IPS DF 6.9 (cell line): ENCODE measurements at regions not wholly inside any gene's neighbourhood (a gene's known extent, or its start where the extent isn't known, plus 50 kb on each side); places are given as distances from the start of the nearest gene placed in this dataset.

Source experiments
- DNase-seq: peaks from one replicate; pipeline ENCODE4 v3.0.0-alpha.2; 2013; ENCODE audit warnings: low read depth, low spot score
- H3K27ac ChIP-seq: one replicate; pipeline ENCODE4 v1.5.1; 2013; ENCODE audit warnings: low read length, control low read depth
- H3K27me3 ChIP-seq: 2 replicates; pipeline ENCODE4 v1.6.1; 2013; ENCODE audit warnings: mild to moderate bottlenecking, low read length; ENCODE audit not compliant: control insufficient read depth, insufficient read depth
- H3K36me3 ChIP-seq: 2 replicates; pipeline ENCODE4 v1.6.1; 2013; ENCODE audit warnings: low read length; ENCODE audit not compliant: control insufficient read depth, insufficient read depth
- H3K4me1 ChIP-seq: 2 replicates; pipeline ENCODE4 v1.6.1; 2013; ENCODE audit warnings: low read length; ENCODE audit not compliant: control insufficient read depth, insufficient read depth
- H3K4me3 ChIP-seq: 2 replicates; pipeline ENCODE4 v1.5.1; 2013; ENCODE audit warnings: mild to moderate bottlenecking, low read length
- H3K9me3 ChIP-seq: 2 replicates; pipeline ENCODE4 v1.6.1; 2013; ENCODE audit warnings: low read length, inconsistent platforms; ENCODE audit not compliant: control insufficient read depth, insufficient read depth
- WGBS: extraction: QIAGEN DNeasy Blood & Tissue Kit; methylation state at CpG from one replicate; pipeline ENCODE4 v1.1.7; 2013; ENCODE audit warnings: mixed read lengths, missing lambda C conversion rate; ENCODE audit not compliant: insufficient read length, insufficient coverage; 5-methylcytosine and 5-hydroxymethylcytosine counted together

- H3K27me3 ChIP-seq, result no peaks in the 10 kb centered on the region
- H3K27ac ChIP-seq, result no peak overlapping the region
- WGBS, result no CpG with 5 or more reads among the region's 2 CpGs
- H3K36me3 ChIP-seq, result no peaks in the 10 kb centered on the region
- no peaks in the 10 kb centered on the region for H3K9me3 ChIP-seq
- no peak for DNase-seq
- H3K4me3 ChIP-seq, result no peak overlapping the region
- H3K4me1 ChIP-seq, result no peaks in the 10 kb centered on the region
Measured at GRCh38 chr15:93250209-93250608, 161.2 kb upstream of the RGMA start.

DNA sequence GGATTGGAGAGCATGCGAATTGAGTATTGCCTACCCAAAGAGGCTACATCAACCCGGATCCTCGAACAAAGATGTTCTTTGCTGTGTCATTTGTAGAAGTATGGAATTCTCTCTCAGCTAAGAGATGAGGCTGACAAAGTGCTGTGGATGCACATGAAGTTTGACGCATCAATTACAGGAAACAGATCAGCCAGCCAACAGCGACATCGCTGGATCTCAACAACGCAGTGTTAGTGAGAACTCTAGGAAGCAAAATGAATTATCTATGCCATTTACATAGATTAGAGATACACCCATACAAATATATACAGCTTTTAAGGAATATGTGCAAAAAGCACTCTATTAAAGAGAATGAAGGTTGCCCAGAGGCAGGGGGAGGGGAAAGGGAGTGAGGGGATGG is 160.6 kb upstream of the RGMA start:
- WGBS, result no CpG with 5 or more reads among the region's 7 CpGs
- H3K9me3 ChIP-seq, result no peaks in the 10 kb centered on the region
- no peaks in the 10 kb centered on the region for H3K27me3 ChIP-seq
- DNase-seq, result no peak
- H3K4me3 ChIP-seq, result no peak overlapping the region
- no peaks in the 10 kb centered on the region for H3K36me3 ChIP-seq
- H3K27ac ChIP-seq, result no peak overlapping the region
- no peaks in the 10 kb centered on the region for H3K4me1 ChIP-seq

DNA sequence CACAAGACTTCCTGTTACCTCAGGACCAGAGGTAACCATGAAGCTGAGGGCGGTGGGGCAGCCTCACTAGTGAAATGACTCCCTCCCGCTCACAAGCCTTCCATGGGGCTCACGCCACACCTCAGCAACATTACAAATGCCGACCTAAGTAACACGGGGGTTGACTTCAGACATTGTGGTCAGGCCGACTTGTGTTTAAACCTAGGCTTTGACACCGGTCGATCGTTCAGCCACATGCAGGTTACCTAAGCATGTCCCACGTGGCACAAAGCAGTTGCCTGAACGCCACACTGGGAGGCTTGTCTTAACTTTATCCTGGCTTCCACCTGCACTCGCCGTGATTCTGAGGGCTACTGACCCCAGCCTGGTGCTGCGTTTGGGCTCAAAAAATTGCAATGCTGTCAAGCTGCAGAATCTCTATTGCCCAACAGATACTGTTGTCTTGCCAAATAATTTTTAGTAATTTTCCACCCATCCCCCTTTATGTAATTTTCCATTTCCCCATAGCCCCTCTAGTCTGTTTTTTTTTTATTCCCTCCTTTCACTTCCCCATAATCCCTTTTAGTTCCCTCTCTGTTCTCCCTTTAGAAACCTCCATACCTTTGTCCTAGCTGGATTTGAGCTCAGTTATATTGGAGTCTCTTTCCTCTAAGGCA is 158.6 kb upstream of the RGMA start:
- Histone ChIP-seq H3K4me1 (no peaks in the 10 kb centered on the region), H3K36me3 (no peaks in the 10 kb centered on the region), H3K27ac (no peak overlapping the region), H3K4me3 (no peak overlapping the region), H3K9me3 (no peaks in the 10 kb centered on the region), H3K27me3 (no peaks in the 10 kb centered on the region)
- DNase-seq, result no peak
- no CpG with 5 or more reads among the region's 14 CpGs for WGBS

DNA sequence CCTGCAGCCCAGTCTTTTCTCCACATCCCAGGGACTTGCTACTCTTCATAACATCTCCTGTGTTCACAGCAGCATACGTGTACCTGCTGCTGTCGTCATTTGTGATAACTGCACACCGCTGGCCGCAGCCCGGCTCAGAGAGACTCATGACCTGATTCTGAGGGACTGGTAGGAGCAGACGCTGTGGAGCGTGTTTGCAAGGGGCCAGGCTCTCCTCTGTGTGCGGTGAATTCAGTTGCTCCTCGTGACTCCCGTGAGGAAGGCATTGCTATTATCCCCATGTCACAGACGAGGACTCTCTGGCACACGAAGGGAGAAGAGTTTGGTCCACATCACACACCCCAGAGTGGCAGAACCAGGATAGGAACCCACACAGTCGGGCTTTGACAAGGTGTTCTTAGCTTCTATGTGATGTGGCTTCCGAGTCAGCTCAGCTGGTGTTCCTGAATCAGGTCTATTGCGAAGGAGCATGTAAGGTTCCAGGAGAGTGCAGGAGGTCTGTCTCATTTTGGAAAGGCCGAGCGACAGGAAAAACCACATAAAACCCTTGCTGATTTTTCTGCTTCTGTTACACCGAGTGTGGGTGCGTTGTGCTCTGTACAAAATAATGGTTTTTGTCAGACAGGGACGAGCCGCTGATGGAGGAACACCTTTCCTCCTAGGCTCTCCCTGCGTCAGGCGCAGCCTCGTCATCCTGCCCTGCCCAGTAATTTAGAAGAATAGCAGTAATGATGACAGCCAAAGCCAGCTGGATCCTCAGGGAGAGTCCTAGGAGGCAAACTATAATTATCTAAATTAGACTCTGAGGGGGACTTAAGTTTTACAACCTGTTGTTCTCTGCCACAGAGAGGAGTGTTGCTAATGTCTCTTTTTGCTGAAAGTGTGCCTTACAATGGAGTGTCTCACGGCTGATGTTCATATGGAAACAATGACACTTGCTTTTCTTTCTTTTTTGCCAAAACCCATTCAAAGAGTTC is 157.5 kb upstream of the RGMA start:
- peaks cover 3% of the 10 kb centered on the region; the same call in 1 of the 2 replicates for H3K4me1 ChIP-seq
- no peaks in the 10 kb centered on the region for H3K27me3 ChIP-seq
- H3K9me3 ChIP-seq, result no peaks in the 10 kb centered on the region
- no peak overlapping the region for H3K27ac ChIP-seq
- H3K4me3 ChIP-seq, result no peak overlapping the region
- no peak for DNase-seq
- H3K36me3 ChIP-seq, result no peaks in the 10 kb centered on the region
- no CpG with 5 or more reads among the region's 25 CpGs for WGBS

- WGBS, result no CpG with 5 or more reads among the region's 5 CpGs
Measured at GRCh38 chr15:93245661-93246042, 156.6 kb upstream of the RGMA start.

GRCh38 chr15:93244696-93245660 is 156.0 kb upstream of the RGMA start:
- no peaks in the 10 kb centered on the region for H3K9me3 ChIP-seq
- no peak for DNase-seq
- peaks cover 3% of the 10 kb centered on the region for H3K4me1 ChIP-seq
- no peak overlapping the region for H3K4me3 ChIP-seq
- H3K27me3 ChIP-seq, result no peaks in the 10 kb centered on the region; the same call in 1 of the 2 replicates
- no CpG with 5 or more reads among the region's 26 CpGs for WGBS
- H3K36me3 ChIP-seq, result no peaks in the 10 kb centered on the region
- no peak overlapping the region for H3K27ac ChIP-seq

More at GRCh38 chr15:93245661-93246042, 156.6 kb upstream of the RGMA start:
- Histone ChIP-seq H3K27me3 (no peaks in the 10 kb centered on the region; the same call in 1 of the 2 replicates), H3K27ac (no peak overlapping the region), H3K9me3 (no peaks in the 10 kb centered on the region), H3K4me3 (no peak overlapping the region), H3K4me1 (peaks cover 3% of the 10 kb centered on the region), H3K36me3 (no peaks in the 10 kb centered on the region)
- no peak for DNase-seq

- Histone ChIP-seq H3K4me3 (no peak overlapping the region), H3K9me3 (no peaks in the 10 kb centered on the region), H3K36me3 (no peaks in the 10 kb centered on the region), H3K27me3 (no peaks in the 10 kb centered on the region; the same call in 1 of the 2 replicates), H3K27ac (no peak overlapping the region), H3K4me1 (peaks cover 3% of the 10 kb centered on the region)
- WGBS, result 100% methylated on average over 4 of the region's 9 CpGs
- no peak for DNase-seq
Measured at GRCh38 chr15:93243573-93243972, 154.6 kb upstream of the RGMA start.

DNA sequence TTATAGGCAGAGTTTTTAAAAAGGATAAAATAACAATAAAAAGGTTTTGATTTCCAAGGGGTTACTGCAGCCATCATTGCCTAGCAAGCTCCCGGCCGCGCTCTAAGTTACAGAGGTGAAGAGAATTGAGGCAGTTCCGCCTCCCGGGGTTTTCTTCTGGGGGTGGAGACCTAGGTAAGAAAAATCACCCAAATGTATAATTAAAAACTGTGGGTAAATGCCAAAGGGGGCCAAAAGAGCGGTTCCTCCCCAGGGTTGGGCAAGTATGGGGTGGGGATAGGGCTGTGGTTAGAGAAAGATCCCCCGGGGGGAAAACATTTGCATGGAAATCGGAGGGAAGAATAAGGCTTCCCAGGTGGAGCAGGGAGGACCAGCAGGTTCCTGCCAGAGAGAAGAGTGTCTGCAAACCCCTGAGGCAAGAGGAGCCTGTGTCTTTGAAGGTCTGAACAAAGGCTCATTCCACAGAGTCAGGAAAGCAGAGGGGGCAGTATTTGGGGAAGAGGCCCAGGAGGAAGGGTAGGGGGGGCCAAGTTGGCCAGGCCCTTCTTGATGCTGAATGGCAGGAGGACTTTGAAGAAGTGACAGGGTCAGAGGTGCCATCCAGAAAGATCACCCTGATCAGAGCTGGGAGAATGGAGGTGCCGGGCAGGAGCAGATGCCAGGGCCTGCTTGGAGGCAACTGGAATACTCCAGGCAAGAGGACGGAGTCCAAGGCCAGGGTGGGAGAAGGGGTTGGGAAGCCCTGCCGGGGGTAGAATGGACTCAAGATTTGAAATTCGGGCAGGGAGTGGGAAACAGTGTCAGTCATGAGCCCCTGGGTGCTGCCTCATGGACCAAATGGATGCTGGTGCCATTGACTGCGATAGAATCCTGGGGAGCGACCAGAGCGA is 152.9 kb upstream of the RGMA start:
- H3K4me1 ChIP-seq, result peaks cover 3% of the 10 kb centered on the region
- H3K4me3 ChIP-seq, result no peak overlapping the region
- H3K9me3 ChIP-seq, result no peaks in the 10 kb centered on the region
- no peaks in the 10 kb centered on the region; the same call in 1 of the 2 replicates for H3K27me3 ChIP-seq
- no peaks in the 10 kb centered on the region for H3K36me3 ChIP-seq
- WGBS, result no CpG with 5 or more reads among the region's 15 CpGs
- DNase-seq, result peak; percentile 54
- H3K27ac ChIP-seq, result no peak overlapping the region

GRCh38 chr15:93239993-93240392 is 151.0 kb upstream of the RGMA start:
- Histone ChIP-seq H3K9me3 (no peaks in the 10 kb centered on the region), H3K4me1 (peaks cover 7% of the 10 kb centered on the region), H3K27ac (no peak overlapping the region), H3K27me3 (no peaks in the 10 kb centered on the region; the same call in 1 of the 2 replicates), H3K4me3 (no peak overlapping the region), H3K36me3 (no peaks in the 10 kb centered on the region)
- no CpG with 5 or more reads among the region's 3 CpGs for WGBS
- DNase-seq, result no peak
